K562 (cell line): ENCODE measurements at regions not wholly inside any gene's neighbourhood (a gene's known extent, or its start where the extent isn't known, plus 50 kb on each side); places are given as distances from the start of the nearest gene placed in this dataset.

Experiments
- CTCF ChIP-seq, 3 experiments: IDR thresholded peaks in 2 of 3; conservative IDR thresholded peaks in 1 of 3; 2 replicates each; pipeline ENCODE4 v1.5.1; 2011 to 2012; ENCODE audit warnings: low read length in 3 of 3, mild to moderate bottlenecking in 3 of 3, control low read depth in 2 of 3, improper control_type of control experiment in 1 of 3, inconsistent platforms in 1 of 3, low read depth in 1 of 3, mixed read lengths in 1 of 3, moderate library complexity in 1 of 3; ENCODE audit not compliant: insufficient read depth in 2 of 3
- EP300 ChIP-seq: IDR thresholded peaks from 2 replicates; pipeline ENCODE4 v1.6.1; 2012; ENCODE audit warnings: low read length, improper control_type of control experiment
- YY1 ChIP-seq, 3 experiments: IDR thresholded peaks; 2 replicates each; pipeline ENCODE4 v1.6.1; 2011; ENCODE audit warnings: low read length in 2 of 3, mild to moderate bottlenecking in 2 of 3, moderate library complexity in 2 of 3, borderline replicate concordance in 1 of 3, control low read depth in 1 of 3, low read depth in 1 of 3; ENCODE audit not compliant: insufficient read depth in 3 of 3, insufficient replicate concordance in 2 of 3, control insufficient read depth in 1 of 3, insufficient read length in 1 of 3; ENCODE audit errors: extremely low read depth in 1 of 3

- TF ChIP-seq YY1 (IDR thresholded peaks at IDR 0.05; ENCODE audit: borderline replicate concordance in 1 of 3, control insufficient read depth in 1 of 3, extremely low read depth in 1 of 3, insufficient read depth in 3 of 3, insufficient read length in 1 of 3, insufficient replicate concordance in 2 of 3, low read depth in 1 of 3, low read length in 2 of 3) (no peak), CTCF (IDR thresholded peaks at IDR 0.05 in 2 of 3, conservative IDR thresholded peaks at IDR 0.05 in 1 of 3; ENCODE audit: insufficient read depth in 2 of 3, low read depth in 1 of 3, low read length in 3 of 3) (no peak), EP300 (no peak)
Measured at GRCh38 chr1:105558023-105558422, 1498.5 kb upstream of the PRMT6 start.
